HG03457 (cell line): ENCODE measurements at regions not wholly inside any gene's neighbourhood (a gene's known extent, or its start where the extent isn't known, plus 50 kb on each side); places are given as distances from the start of the nearest gene placed in this dataset.

ENCODE experiments used
- ATAC-seq: cut with Tn5 transposase; IDR thresholded peaks from one replicate; pipeline ENCODE4 v1.9.1; 2021; ENCODE audit warnings: moderate number of reproducible peaks; ENCODE audit not compliant: unreplicated experiment

DNA sequence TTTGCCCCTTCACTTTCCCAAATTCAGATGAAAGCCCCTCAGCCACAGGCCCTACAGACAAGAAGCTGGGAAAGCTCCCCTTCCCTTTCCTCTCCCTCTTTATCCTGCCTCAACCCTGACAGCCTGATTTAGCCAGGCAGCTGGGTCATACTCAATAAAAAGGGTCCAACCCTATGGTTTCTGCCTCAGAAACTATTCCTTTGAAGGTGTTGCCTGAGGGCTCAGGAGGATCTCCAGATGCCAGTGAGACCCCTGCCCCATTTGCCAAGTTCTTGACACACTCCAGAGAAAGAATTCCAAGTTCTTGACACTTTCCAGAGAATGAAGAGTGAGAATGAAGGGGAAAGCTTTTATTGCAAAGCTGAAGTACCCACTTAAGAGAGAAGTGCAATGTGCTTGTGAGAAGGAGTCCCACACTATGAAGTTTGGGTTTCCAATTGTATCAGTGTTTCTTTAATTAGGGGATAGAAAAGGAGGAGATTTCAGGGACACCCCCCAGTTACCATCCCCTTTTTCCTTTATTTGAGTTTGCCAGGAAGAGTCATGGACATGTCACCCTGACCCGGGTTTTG, 576.2 kb downstream of the METTL4 start:
- ATAC-seq = no peak

DNA sequence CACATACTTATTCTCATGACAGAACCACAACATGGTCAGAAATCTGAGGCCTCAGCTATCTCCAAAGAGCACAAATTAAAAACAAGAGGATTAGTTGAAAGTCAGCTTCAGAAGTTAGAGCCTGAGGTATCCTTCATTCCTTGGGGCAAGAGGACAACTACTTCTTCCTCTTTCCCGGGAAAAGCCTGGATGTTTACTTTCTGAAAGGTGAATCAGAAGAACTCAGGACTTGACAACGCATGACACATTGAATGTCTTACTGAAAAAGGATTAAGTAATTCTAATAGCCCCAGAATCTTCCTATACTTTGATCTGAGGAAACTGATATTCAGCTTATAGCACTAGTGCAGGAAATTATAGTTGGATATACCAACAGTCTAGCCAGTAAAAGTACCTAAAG, 573.2 kb downstream of the METTL4 start:
- ATAC-seq = no peak

DNA sequence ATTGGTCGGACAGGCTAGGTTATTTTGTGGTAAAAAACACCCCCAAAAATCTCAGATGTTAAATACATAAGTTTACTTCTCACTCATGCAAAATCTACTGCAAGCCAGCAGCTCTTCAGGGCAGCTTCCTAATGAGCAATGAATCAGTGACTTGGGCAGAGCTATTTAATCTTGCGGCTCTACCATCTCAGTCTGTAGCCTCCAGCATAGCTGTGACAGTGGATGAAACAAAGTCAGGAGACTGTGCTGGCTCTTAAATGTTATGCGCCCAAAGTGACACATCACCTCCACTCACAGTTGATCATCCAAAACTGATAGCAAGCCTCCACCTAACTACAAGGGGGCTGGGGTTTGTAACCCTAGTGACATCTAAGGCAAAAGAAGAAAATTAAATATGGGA, 571.9 kb downstream of the METTL4 start:
- ATAC-seq = no peak

DNA sequence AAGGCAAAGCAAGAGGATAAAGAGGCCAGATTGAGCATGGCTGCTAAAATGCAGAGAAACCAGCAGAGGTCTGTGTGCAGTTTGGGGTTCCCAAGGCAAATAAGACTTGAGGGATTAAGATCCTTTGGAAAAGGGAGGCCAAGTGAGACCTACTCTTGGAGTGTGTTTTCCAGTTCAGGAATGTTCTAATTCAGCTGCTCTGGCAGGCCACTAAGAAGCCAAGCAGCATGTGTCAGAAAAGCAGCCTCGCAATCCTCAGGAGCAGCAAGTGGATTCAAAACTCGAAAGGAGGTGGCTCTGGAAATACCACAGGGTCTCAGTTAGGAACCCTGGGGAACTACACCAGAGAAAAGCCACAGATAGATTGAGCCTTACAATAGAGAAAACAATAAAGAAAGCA, 569.2 kb downstream of the METTL4 start:
- ATAC-seq = no peak

DNA sequence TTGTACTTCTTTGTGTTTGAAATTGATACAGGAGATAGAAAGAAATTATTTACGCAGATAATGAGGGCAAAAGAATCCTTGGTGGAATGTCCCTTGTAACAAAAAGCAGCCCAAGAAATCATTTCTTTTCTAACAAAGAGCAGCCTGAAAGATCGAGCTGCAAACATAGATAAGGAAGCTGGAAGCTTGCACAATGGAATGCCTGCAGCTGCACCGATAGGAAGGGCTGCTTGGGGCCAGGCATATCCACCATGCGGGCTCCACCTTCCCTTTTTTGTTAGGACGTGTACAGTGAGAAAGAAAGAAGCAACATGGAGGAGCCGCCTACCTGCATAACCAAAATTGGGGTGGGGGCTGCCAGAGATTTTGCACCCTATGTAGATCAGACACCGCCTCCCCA, 568.7 kb downstream of the METTL4 start:
- no peak for ATAC-seq

DNA sequence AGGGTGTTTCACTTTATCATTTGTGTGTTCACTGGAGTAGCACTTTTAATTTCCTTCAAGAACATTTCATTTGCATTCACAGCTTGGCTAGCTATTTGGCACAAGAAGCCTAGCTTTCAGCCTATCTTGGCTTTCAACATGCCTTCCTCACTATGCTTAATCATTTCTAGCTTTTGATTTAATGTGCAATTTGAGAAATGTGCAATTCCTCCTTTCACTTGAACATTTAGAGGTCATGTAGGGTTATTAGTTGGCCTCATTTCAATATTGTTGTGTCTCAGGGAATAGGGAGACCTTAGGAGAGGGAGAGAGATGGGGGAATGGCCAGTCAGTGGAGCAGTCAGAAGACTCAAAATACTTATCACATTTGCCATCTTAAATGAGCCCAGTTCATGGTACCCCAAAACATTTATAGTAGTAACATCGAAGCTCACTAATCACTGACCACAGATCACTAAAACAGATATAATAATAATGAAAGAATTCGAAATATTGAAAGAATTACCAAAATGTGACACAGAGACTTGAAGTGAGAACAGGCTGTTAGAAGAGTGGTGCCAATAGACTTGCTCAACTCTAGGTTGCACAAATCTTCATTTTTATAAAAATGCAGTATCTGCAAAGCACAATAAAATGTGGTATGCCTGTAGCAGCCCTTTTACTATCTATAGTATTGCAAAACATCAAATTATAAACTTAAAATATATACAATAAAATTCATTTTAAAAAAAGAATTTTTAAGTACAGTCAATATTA, 561.2 kb downstream of the METTL4 start:
- no peak for ATAC-seq

DNA sequence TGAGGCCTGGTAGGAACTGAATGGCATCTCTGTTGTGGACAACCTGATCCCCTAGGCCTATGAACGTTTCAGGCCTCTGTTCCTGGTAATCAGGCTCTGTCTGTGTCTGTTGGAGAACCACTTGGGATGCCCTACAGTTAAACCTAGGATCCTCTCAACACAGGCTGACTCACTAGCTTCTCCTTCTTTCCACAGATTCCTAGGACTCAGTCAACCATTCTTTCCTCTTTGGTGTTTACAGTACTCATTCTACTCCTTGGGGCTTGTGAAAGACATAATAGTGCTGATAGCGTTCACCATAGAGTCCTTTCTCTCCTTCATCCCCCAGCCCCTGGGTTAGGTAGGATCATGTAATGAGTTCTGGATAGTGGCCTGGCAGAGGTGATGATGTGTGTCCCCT, 544.3 kb downstream of the METTL4 start:
- no peak for ATAC-seq

DNA sequence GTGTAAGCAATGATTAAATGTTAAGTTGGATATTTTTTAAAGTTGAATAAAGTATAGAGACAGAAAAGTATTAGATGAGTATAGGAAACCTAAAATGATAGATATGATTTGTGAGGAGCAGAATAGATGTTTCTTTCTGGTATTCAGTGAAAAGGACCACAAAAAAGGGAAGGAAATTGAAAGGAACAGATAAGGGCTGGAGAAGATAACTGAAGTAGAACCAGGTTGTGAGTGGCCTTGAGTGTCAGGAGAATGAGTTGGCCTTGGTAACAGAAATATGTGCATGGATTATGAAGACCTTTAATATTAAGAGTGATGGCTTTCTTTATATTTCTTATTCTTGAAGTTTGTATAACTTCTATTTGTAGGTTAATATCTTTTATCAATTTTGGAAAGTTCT, 543.5 kb downstream of the METTL4 start:
- no peak for ATAC-seq

DNA sequence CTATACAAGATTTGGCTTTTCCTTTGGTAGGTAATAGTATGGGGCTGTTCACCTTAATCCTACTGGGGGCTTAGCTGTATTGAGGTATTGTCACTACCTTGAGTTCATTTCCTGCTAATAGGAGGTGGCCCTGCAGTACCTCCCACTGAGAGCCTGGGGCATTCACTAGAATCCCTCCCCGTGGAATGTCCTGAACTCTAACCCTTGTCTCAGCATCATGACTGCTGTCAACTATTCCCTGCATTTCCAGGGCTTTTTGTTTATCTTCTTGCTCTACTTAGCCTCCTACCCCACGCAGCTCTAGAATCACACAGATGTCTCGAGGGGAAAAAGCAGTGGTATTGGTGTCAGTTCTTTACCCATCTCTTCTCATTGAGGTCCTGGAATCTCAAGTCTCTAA, 542.3 kb downstream of the METTL4 start:
- ATAC-seq = no peak

DNA sequence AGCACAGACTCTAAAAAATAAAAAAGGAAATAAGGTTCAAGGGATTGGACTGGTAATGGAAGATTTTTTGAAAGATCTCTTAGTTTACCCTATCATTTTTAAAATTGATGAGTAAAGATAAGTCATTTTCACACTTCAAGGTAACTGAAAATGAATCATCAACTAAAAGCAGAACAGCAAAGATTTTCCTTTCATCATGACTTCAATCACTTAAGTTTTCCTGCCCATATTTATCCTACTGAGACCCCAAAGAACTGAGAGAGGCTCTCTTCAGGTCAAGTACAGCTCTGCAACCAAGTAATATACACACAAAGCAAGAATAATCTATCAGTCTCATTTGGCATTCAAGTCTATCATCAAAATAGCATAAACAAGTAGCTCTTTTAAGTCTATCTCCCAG, 540.7 kb downstream of the METTL4 start:
- ATAC-seq = no peak

DNA sequence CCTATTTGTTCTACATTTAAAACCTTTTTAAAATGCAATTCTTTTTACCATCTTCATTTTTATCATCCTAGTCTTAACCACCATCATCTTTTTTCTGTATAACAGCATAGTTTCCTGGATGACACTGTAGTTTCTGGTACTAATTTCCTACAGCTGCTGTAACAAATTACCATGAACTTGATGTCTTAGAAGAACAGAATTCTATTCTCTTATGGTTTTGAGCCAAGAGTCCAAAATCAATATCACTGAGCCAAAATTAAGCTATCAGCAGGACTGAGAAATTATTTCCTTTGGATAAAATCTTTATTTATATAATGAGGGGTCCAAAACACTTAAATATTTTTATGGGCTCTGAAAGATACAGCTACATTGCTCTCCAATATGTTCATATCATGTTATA, 539.3 kb downstream of the METTL4 start:
- ATAC-seq = no peak

DNA sequence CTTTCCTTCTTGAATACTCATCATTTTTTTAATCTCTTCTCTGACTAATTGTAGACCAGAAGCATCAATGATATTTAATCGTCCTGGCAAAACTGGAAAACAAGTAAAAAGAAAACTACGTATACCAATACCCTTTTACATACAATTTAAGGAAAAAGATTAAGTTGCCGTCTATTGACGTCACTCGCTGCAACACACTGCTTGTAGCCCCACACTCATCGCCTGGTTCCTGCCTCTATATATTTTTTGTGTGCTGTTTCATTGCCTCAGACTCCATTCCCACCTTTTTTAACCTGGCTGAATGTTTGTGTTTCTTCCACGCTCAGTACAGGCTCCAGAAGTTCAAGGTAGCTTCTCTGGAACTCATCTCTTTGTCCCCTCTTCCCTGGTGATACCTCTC, 536.2 kb downstream of the METTL4 start:
- ATAC-seq = no peak

DNA sequence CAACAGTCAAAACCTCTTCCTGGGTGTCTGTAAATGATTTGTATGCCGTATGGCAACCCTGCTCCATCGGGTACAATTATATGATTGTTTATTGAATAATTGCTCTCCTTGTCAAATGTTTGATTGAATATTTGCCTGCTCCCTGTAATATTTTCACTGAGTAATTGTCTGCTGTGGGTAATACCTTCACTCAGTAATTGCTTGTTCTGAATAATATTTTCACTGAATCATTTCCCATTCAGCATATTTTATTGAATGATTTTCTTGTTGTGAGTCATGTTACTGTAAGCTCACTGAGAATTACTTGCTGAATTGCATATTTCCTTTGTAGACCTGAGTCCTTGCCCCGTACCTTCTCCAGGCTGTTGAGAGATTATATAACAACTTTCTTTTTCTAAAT, 535.2 kb downstream of the METTL4 start:
- no peak for ATAC-seq

DNA sequence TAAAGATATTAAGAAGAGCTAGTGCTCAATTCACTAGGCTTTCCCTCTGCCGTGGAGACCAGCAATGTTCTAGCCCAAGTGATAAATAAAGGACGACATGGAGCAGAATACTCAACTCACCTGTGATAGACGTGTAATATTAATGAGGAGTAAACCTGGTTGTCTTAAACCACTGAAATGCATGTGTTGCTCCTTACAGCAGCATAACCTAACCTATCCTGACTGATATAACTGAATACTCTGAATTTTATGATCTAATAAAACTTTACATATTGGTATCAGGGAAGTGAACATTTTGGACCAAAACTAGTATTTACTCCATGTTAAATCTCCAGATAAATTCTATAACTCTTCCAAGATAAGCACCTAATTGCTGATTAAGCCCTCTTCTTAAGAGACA, 531.0 kb downstream of the METTL4 start:
- ATAC-seq = no peak

DNA sequence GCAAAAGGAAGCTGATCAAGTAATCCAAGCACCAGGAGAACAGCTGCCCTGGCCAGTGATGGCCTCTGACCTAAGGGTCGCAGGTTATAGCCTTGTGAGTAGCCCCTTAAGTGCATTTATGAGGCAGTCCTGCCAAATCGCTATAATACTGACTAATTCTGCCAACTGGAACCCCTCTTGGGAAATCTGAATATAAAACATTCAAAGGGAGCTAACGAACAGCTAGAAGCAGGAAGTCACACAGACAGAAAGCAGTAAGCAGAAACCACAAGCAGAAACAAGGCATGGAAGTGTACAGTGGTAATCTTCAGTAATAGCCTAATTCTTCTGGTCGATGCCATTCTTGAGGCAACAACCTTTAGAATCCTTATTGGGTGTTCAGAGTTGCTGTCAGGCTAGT, 521.3 kb downstream of the METTL4 start:
- no peak for ATAC-seq

DNA sequence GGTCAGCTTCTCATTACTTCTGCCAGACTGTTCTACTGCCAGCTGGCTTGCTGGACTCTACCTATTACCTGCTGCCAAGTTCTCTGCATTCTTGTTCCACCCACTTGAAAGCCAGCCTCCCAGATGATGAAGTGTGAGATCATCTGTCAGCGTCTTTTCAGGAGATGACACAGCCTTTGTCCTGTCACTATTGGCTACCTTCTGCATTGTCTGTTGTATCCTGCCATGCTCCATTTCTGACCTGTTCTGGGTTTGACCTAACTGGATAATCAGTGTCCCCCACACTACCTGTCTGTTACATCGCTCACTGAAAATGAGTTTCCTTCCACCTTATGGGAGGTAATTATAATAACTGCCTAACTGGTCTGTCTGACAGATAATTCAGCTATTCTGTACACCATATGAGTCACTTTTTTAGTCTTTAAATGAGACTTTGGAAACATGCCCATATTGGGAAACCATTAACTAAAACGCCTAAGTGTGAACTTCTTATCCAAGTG, 520.6 kb downstream of the METTL4 start:
- no peak for ATAC-seq

DNA sequence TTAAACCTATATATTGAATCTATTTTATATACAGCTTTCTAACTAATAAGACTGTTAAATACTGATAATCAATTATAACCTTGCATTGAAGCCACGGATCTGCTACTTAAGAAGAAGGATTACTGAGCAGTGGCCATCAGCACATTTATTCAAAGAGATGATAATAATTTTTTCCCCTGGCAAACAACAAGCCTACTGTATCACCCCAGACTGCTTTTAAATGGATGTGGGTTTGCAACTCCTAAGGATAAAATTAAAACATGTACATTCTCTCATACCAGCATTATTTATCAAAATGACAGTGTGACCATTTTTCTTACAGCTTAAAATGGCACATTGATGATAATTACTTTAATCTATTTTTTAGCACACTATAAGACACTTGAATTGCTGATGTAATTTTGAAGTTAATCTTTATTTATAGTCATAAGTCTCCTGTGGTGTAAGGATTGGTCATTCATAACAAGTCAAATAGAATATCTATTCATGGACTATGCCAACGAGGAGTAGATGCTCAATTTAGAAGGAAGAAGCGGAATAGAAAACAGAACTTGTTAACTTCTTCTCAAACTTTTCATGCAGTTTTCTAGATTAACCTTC, 517.7 kb downstream of the METTL4 start:
- ATAC-seq = no peak

DNA sequence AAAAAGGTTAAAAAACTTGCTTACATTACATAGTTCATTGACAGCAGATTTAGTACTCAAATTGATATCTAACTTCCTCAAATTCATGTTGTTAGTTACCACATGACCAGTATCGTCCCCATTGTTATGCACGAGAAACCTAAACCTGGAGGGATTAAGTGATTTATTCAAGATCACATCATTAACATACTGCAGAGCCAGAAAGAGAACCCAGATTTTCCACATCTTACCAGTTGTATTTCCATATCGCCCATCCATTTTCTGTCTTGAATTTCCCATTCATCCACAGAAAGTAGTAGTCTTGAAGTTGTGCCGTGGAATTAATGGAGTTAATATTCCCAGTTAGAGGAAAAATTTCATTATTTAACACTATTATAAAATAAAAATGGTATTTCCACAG, 512.0 kb downstream of the METTL4 start:
- no peak for ATAC-seq

DNA sequence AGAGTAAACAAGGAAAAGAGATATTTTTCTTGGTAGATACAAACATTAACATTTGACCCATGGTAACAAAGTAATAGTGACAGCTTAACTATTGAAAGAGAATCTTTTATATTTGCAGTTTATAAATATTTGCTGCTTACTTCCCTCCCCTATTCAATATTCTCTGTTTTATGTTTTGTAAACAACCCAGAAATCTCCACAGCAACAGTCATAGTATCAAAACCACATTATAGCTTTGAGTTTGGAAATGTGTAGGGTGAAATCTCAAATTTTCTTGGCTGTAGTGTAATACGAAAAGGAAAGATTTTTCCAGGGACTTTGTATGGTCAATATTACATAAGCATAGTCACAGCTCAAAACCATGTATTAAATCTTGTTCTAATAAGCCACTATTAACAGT, 511.2 kb downstream of the METTL4 start:
- ATAC-seq = no peak

DNA sequence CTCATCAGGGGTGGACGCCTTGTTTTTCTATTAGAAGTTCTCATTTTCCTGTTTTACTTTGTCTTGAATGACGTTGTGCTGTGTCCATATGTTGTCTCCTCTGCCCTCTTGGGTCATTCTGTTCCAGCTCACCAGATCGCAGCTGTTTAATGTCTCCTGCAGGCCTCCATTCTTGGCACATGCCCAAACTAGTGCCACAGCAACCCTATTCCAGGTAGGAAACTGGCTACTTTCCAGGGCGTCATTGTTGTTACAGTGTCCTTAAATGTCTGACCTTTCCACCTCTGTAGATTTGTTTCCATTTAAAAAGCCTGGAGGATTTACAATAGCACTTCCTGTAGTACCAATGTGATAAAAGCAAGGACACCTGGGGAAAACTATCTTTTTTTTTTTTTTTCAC, 500.7 kb downstream of the METTL4 start:
- ATAC-seq = no peak

DNA sequence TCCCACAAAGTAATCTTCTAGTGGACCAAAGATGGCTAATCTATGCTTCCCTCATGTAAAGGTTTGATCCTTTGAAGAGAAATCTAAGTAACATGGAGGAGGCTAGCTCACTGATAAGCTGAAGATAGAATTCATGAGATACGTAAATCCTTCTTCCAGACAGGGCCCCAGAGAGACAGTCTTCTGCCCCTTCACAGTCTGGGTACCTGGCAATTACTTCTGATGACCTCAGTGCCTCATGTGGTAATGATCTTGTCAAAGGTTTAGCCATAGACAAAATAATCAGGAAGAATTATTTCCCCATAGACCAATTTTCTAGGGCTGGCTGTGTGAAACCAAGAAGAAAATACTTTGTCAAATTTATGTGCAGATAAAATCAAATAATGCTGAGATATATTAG, 495.8 kb downstream of the METTL4 start:
- ATAC-seq = no peak

DNA sequence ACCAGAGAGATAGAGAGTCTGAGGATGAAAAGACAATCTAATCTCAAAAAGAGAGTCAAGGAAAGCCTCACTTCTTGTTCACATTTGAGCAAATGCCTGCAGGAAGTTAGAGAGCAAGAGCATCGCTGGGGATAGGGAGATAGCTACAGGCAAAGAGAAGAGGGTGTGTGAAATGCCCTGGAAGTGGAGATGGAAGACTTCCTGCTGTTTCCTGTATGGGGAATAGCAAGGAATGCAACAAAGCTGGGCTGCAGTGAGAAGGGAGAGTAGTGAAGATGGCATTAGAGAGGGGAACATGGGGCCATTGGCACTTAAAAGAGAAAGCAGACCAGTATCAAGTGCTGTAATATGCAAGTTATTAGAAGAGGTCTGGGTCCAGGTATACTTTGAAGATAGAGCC, 488.6 kb downstream of the METTL4 start:
- ATAC-seq = no peak
